22Rv1 (cell line): ENCODE measurements at regions not wholly inside any gene's neighbourhood (a gene's known extent, or its start where the extent isn't known, plus 50 kb on each side); places are given as distances from the start of the nearest gene placed in this dataset.

ENCODE experiments used
- H3K27ac ChIP-seq: fragments of 450-650 bp; 2 replicates; pipeline ENCODE4 v1.5.1; 2017
- CTCF ChIP-seq: fragments of 450-650 bp; IDR thresholded peaks from 2 replicates; pipeline ENCODE4 v1.5.1; 2017; ENCODE audit warnings: mild to moderate bottlenecking
- ZFX ChIP-seq: fragments of 450-650 bp; IDR thresholded peaks from 2 replicates; pipeline ENCODE4 v1.6.1; 2017; ENCODE audit warnings: antibody characterized with exemption, borderline replicate concordance

- no peak for TF ChIP-seq CTCF
- no peak for TF ChIP-seq ZFX
- no peak overlapping the region for H3K27ac ChIP-seq
Observed at GRCh38 chr10:69730251-69731156, 71.2 kb upstream of the COL13A1 start.

- H3K27ac ChIP-seq = no peak overlapping the region
- no peak for TF ChIP-seq ZFX
- TF ChIP-seq CTCF = no peak
Observed at GRCh38 chr10:69731184-69731583, 70.5 kb upstream of the COL13A1 start.

GRCh38 chr10:69731698-69732097 lies 70.0 kb upstream of the COL13A1 start:
- no peak overlapping the region for H3K27ac ChIP-seq
- TF ChIP-seq CTCF = no peak
- TF ChIP-seq ZFX = no peak

GRCh38 chr10:69732147-69732825 lies 69.4 kb upstream of the COL13A1 start:
- no peak for TF ChIP-seq ZFX
- TF ChIP-seq CTCF = no peak
- no peak overlapping the region for H3K27ac ChIP-seq

GRCh38 chr10:69732826-69733150 lies 68.9 kb upstream of the COL13A1 start:
- TF ChIP-seq ZFX = no peak
- TF ChIP-seq CTCF = no peak

GRCh38 chr10:69733791-69734261 lies 67.9 kb upstream of the COL13A1 start:
- TF ChIP-seq ZFX (no peak), CTCF (no peak)
- H3K27ac ChIP-seq = no peak overlapping the region

More at GRCh38 chr10:69732826-69733150, 68.9 kb upstream of the COL13A1 start:
- no peak overlapping the region for H3K27ac ChIP-seq

GRCh38 chr10:69734416-69734796 lies 67.3 kb upstream of the COL13A1 start:
- H3K27ac ChIP-seq = no peak overlapping the region
- TF ChIP-seq CTCF (no peak), ZFX (no peak)
